ENCODE measurements at regions not wholly inside any gene's neighbourhood (a gene's known extent, or its start where the extent isn't known, plus 50 kb on each side); places are given as distances from the start of the nearest gene placed in this dataset.
A peak's percentile ranks its signal among the peaks of the same experiment; 100 is the strongest.

GRCh38 chrX:20637351-20637750 lies 370.6 kb upstream of the RPS6KA3 start:
- DNase-seq (ENCODE audit: low read depth in 4 of 4, low spot score in 3 of 4), result no peak

GRCh38 chrX:20633451-20633850 lies 366.7 kb upstream of the RPS6KA3 start:
- no peak for DNase-seq (ENCODE audit: low read depth in 4 of 4, low spot score in 3 of 4)

DNA sequence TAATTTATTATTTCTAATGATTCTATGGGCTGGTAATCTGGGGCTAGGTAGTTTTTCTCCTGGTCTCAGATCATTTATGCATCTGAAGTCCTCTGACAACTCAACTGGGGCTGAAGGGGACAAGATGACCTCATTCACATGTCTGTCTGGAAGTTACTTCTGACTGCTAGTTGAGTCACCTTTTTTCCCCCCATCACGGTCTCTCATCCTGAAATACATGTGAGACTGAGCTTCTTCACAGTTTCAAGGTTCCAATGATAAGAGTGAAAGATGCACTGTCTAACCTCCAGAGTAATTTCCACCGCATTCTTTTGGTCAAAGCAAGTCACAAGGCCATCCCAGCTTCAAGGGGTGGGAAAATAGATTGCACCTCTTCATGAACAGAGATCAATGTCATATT lies 356.7 kb upstream of the RPS6KA3 start:
- DNase-seq (ENCODE audit: low read depth in 4 of 4, low spot score in 3 of 4), result no peak

DNA sequence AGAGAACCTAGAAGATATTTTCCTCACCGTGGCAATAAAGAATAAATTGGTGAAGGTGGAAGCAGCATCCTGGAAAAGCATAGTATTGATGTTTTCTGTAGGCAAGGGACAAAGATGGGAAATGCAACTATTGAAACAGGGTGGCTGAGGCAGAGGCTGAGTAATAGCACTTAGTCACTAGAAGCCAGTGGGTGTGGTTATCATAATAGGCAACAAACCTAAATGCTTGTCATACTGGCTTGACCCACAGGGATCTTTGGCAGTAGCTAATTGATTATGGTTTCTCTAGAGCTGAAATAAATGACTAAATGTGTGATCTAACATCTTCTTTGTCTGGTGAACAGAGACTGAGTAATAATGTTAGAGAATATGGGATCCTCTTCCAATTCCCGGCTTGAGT lies 353.6 kb upstream of the RPS6KA3 start:
- no peak for DNase-seq (ENCODE audit: low read depth in 4 of 4, low spot score in 3 of 4)

DNA sequence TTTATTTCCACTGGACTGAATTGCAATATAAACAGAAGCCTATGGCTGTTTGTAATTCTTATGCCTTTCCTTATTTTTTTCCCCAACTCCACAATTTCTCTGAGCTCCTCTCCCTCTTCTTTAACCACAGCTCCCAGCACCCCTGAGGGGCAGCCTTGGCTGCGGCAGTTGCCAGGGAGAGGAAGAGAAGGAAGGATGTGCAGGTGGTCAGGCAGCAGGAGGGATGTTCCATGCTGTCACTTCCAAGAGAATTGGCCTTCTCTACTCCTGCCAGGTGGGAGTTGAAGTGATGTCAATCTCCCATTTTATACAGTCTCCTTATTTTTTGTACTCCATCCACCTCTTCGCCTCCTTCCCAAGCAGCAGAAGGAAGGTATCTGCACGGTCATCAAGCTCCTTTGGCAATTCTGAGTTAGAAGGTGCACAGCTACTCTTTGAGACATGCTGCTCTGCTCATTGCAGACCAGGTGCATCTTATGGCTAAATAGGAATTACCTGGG lies 343.3 kb upstream of the RPS6KA3 start:
- no peak for DNase-seq (ENCODE audit: low read depth in 4 of 4, low spot score in 3 of 4)

DNA sequence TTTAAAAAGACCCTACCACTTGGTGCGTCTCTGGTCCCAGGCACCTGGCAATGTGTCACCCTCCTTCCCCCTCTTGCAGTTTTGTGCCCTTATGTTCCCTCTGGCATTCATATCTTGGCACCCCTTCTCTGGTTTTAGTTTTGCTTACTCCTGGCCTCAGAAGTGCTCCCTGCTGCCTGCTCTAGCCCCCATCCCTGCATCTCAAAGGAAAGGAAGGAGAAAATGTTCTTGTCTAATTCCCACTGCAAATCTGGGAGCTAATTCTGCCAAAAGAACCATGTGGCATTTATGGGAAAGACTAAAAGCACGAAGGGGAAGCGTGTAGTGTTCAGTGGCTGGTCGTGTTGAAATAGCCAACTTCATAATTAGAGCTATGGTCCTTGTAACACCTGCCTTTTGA lies 340.1 kb upstream of the RPS6KA3 start:
- DNase-seq (ENCODE audit: low read depth in 4 of 4, low spot score in 3 of 4), result no peak

GRCh38 chrX:20596856-20597255 lies 330.1 kb upstream of the RPS6KA3 start:
- no peak for DNase-seq (ENCODE audit: low read depth in 4 of 4, low spot score in 3 of 4)

GRCh38 chrX:20595928-20596575 lies 329.3 kb upstream of the RPS6KA3 start:
- DNase-seq (ENCODE audit: low read depth in 4 of 4, low spot score in 3 of 4), result no peak

GRCh38 chrX:20594985-20595384 lies 328.3 kb upstream of the RPS6KA3 start:
- DNase-seq (ENCODE audit: low read depth in 4 of 4, low spot score in 3 of 4), result no peak

- DNase-seq (ENCODE audit: low read depth in 4 of 4, low spot score in 3 of 4), result no peak
Measured at GRCh38 chrX:20593836-20594235, 327.1 kb upstream of the RPS6KA3 start.

- no peak for DNase-seq (ENCODE audit: low read depth in 4 of 4, low spot score in 3 of 4)
Measured at GRCh38 chrX:20593402-20593801, 326.7 kb upstream of the RPS6KA3 start.

- no peak for DNase-seq (ENCODE audit: low read depth in 4 of 4, low spot score in 3 of 4)
Measured at GRCh38 chrX:20591246-20591645, 324.5 kb upstream of the RPS6KA3 start.

DNA sequence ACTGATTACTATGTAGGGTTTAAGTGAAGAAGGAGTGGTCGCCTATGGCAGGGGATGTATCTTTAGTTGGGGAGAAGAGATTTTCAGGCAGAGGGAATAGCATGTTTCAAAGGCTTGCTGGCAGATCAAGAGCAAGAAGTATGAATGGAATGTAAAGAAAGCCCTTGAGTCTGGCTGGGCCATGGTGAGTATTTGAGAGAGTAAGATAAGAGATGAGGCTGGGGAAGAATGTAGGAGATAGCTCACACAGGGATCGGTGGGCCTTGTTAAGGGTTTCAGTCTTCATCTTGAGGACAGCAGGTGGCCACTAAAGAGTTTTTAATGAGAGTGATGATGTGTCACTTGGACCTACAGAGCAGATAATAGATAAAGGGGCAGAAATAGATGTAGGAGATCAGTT lies 319.1 kb upstream of the RPS6KA3 start:
- no peak for DNase-seq (ENCODE audit: low read depth in 4 of 4, low spot score in 3 of 4)

DNA sequence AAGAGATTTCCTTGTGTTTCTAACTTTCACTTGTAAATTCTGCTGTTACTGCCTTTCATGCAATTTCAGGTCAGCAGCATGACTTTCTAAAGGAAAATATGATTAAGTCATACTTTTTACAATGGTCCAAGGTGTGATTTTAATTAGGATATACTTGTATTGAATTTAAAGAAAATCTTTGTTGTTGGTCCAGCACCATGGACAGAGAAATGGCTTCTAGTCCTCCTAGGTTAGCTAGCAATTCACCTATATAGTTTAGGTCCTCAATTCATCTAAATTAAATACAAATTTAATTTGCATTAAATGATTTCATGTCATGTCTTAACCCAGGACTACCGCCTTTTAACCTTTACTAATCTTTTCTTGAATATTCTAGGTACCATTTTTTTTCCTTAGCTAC lies 304.9 kb upstream of the RPS6KA3 start:
- no peak for DNase-seq (ENCODE audit: low read depth in 4 of 4, low spot score in 3 of 4)

DNA sequence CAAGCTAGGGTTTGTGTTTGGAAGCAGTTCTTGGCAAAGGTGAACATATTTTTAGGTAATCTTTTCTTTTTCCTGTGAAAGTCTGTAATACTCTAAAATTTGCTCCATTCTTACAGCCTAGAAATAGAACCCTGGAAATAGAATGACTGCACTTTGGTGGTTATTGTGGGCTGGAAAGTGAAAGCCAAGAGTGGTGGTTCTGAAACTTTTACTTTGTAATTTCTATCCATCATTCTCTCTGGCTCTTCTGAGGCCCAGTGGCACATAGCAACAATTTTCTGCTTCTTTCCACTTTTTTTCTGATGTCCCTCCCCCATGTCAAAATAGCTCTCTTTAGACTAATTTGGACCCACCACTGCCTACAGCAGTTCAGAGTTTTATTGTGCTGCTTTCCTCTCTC lies 300.4 kb upstream of the RPS6KA3 start:
- DNase-seq (ENCODE audit: low read depth in 4 of 4, low spot score in 3 of 4), result no peak

- DNase-seq (ENCODE audit: low read depth in 4 of 4, low spot score in 3 of 4), result peak; percentile 10 to 49 (median 38)
Measured at GRCh38 chrX:20547611-20548051, 280.9 kb upstream of the RPS6KA3 start.

DNA sequence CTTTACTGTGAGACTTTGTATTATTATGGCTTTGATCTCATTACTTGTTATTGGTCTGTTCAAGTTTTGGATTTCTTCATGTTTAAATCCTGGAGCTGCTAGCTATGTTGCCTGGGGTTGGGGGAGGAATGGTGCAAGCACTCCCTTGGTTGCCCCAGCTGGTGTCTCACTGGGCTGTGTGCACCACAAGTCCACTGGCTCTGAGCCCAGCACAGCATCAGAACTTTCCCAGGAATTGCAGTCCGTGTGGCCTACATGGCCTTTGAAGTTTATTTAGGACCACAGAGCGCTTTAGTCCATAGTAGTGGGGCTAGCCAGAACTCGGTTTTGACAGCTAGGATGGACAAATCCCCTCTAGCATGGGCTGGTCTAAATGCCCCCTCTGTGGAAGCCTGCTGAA lies 278.8 kb upstream of the RPS6KA3 start:
- no peak for DNase-seq (ENCODE audit: low read depth in 4 of 4, low spot score in 3 of 4)

- no peak for DNase-seq (ENCODE audit: low read depth in 4 of 4, low spot score in 3 of 4)
Measured at GRCh38 chrX:20542072-20542471, 275.4 kb upstream of the RPS6KA3 start.

- no peak for DNase-seq (ENCODE audit: low read depth in 4 of 4, low spot score in 3 of 4)
Measured at GRCh38 chrX:20538974-20539373, 272.3 kb upstream of the RPS6KA3 start.

GRCh38 chrX:20531667-20532066 lies 265.0 kb upstream of the RPS6KA3 start:
- DNase-seq (ENCODE audit: low read depth in 4 of 4, low spot score in 3 of 4), result no peak

- peak in 3 of 4 donors; percentile 31 to 40 (median 36) for DNase-seq (ENCODE audit: low read depth in 4 of 4, low spot score in 3 of 4)
Measured at GRCh38 chrX:20530406-20530921, 263.8 kb upstream of the RPS6KA3 start.

DNA sequence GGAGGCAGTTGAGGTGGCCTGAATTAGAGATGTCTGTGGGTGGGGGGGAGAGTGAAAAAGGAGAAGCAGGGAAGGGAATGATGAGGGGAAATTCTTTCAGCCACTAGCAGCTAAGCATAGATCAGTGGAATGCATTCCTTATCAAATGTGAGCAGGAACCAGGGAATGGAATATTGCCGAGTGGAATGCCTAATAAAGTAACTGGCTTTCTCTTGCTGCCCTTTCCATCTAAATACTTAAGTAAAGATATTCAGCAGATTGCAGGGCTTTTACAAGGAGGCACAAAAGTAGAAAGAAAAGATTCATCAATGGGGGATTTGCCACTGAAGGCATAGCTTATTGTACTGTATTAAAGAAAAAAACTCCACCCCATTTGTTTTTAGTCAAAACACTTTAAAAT lies 263.0 kb upstream of the RPS6KA3 start:
- DNase-seq (ENCODE audit: low read depth in 4 of 4, low spot score in 3 of 4), result no peak

DNA sequence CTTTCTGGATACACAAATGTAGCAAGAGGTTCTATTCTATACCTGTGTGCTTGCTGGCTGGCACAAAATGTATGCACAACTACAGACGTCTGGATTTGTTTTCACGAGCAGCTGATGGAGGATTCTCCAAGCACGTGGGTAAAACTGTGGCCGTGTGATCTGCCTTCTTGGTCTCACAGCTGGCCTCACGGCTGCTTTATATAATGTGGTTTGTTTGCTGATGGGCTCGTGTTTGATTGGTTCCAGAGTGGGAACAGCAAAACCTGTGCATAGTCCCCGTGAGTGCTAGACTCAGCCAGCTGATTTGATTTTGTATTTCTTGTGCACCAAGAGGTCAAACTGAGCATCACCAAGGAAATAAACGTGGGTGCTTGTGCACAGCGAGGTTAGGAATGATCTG lies 262.6 kb upstream of the RPS6KA3 start:
- DNase-seq (ENCODE audit: low read depth in 4 of 4, low spot score in 3 of 4), result no peak

All from right renal pelvis (tissue), 4 donors.